HCT116 (cell line): ENCODE measurements at regions not wholly inside any gene's neighbourhood (a gene's known extent, or its start where the extent isn't known, plus 50 kb on each side); places are given as distances from the start of the nearest gene placed in this dataset.

ENCODE experiments used
- ATAC-seq: fragments of 200-7000 bp; cut with Tn5 transposase; 2 replicates; pipeline ENCODE4 v1.9.1; 2020; ENCODE audit warnings: mild to moderate bottlenecking, moderate library complexity
- BruUV-seq: library from RNA; stranded (reverse); fragments of 400-500 nt; replicated peaks from 2 replicates; lab custom pipeline; 2021; lab: Mats Ljungman, UMichigan
- CTCF ChIA-PET: fragments of 300-600 bp; sonication (Branson Sonifier 250); formaldehyde crosslinking; loops from one replicate; lab custom pipeline; 2021; ENCODE audit warnings: antibody characterized with exemption; lab: Charles Lee
- POLR2A ChIA-PET: fragments of 300-600, 350-600 bp; sonication (Branson Sonifier 250); formaldehyde crosslinking; loops from one replicate; lab custom pipeline; 2021; ENCODE audit warnings: antibody characterized with exemption; lab: Charles Lee
- RAD21 ChIA-PET, 2 experiments: fragments of 300-600 bp; sonication (Branson Sonifier 250); formaldehyde crosslinking; loops; one replicate each; lab custom pipeline; 2023; ENCODE audit warnings: low total read pairs in 2 of 2; ENCODE audit not compliant: uncharacterized antibody in 2 of 2, unreplicated experiment in 2 of 2, low non-redundant PET in 1 of 2; lab: Charles Lee
- DNase-seq: peaks from one replicate; pipeline ENCODE4 v3.0.0-alpha.2; 2010; ENCODE audit warnings: low read depth, low spot score
- H2AFZ ChIP-seq: fragments of 200-600 bp; shearing (Covaris generic), sonication (generic); 2 replicates; pipeline ENCODE4 v1.6.1; 2017; ENCODE audit warnings: low read depth, mixed run types, mixed read lengths, antibody characterized with exemption, low read length; ENCODE audit not compliant: poor library complexity, severe bottlenecking
- H3K27ac ChIP-seq: 2 replicates; pipeline ENCODE4 v1.5.1; 2012; ENCODE audit warnings: low read depth, low read length
- H3K27me3 ChIP-seq: fragments of 200-600 bp; sonication (generic); 2 replicates; pipeline ENCODE4 v1.6.1; 2016; ENCODE audit warnings: mixed run types, low read length, mixed read lengths; ENCODE audit not compliant: insufficient read depth
- H3K36me3 ChIP-seq, 2 experiments: fragments of 200-500 bp in 1 of 2; fragments of 200-600 bp in 1 of 2; sonication (Bioruptor generic) in 1 of 2; sonication (generic) in 1 of 2; 2 replicates each; pipeline versions ENCODE4 v1.5.1 to v1.6.1; 2014 to 2016; ENCODE audit warnings: low read length in 2 of 2, inconsistent platforms in 1 of 2, mixed read lengths in 1 of 2, mixed run types in 1 of 2; ENCODE audit not compliant: insufficient read depth in 2 of 2, control insufficient read depth in 1 of 2
- H3K4me1 ChIP-seq, 2 experiments: fragments of 200-600 bp in 1 of 2; sonication (generic) in 1 of 2; 2 replicates each; pipeline versions ENCODE4 v1.5.1 to v1.6.1; 2012 to 2017; ENCODE audit warnings: low read length in 2 of 2, inconsistent platforms in 1 of 2, mild to moderate bottlenecking in 1 of 2, mixed read lengths in 1 of 2, mixed run types in 1 of 2, moderate library complexity in 1 of 2; ENCODE audit not compliant: insufficient read depth in 2 of 2, control insufficient read depth in 1 of 2
- H3K4me2 ChIP-seq: fragments of 200-600 bp; sonication (generic); 2 replicates; pipeline ENCODE4 v1.6.1; 2017; ENCODE audit warnings: mixed run types, low read length, mixed read lengths
- H3K4me3 ChIP-seq, 2 experiments: fragments of 200-600 bp in 1 of 2; sonication (generic) in 1 of 2; replicated peaks in 1 of 2; 2 replicates each; pipeline ENCODE4 v1.5.1; 2011 to 2016; ENCODE audit warnings: low read length in 2 of 2, control low read depth in 1 of 2, low read depth in 1 of 2, mild to moderate bottlenecking in 1 of 2, mixed read lengths in 1 of 2, mixed run types in 1 of 2
- H3K79me2 ChIP-seq: fragments of 200-600 bp; sonication (generic); 2 replicates; pipeline ENCODE4 v1.6.1; 2017; ENCODE audit warnings: mild to moderate bottlenecking, mixed run types, low read length, moderate library complexity, mixed read lengths; ENCODE audit not compliant: insufficient read depth
- H3K9ac ChIP-seq: fragments of 200-600 bp; sonication (generic); 2 replicates; pipeline ENCODE4 v1.6.1; 2016; ENCODE audit warnings: low read length, mixed read lengths
- H3K9me2 ChIP-seq: fragments of 200-600 bp; sonication (generic), shearing (Covaris generic); 2 replicates; pipeline ENCODE4 v1.6.1; 2017; ENCODE audit warnings: mixed run types, mild to moderate bottlenecking, moderate library complexity; ENCODE audit not compliant: insufficient read depth
- H3K9me3 ChIP-seq, 2 experiments: fragments of 200-500 bp in 1 of 2; fragments of 200-600 bp in 1 of 2; sonication (Bioruptor generic) in 1 of 2; sonication (generic) in 1 of 2; 2 replicates each; pipeline ENCODE4 v1.6.1; 2014 to 2017; ENCODE audit warnings: low read length in 2 of 2, mixed read lengths in 2 of 2, inconsistent platforms in 1 of 2, low read depth in 1 of 2, mild to moderate bottlenecking in 1 of 2, mixed run types in 1 of 2, moderate library complexity in 1 of 2; ENCODE audit not compliant: control insufficient read depth in 1 of 2, insufficient read depth in 1 of 2
- H4K20me1 ChIP-seq: fragments of 200-600 bp; sonication (generic), shearing (Covaris generic); 2 replicates; pipeline ENCODE4 v1.6.1; 2017; ENCODE audit warnings: mixed run types, mild to moderate bottlenecking, moderate library complexity; ENCODE audit not compliant: insufficient read depth
- CEBPB ChIP-seq: IDR thresholded peaks from 2 replicates; pipeline ENCODE4 v1.6.1; 2012; ENCODE audit warnings: low read depth
- CTCF ChIP-seq, 3 experiments: fragments of 200-600 bp in 1 of 3; sonication (generic) in 1 of 3; IDR thresholded peaks in 2 of 3; conservative IDR thresholded peaks in 1 of 3; 2 replicates each; pipeline ENCODE4 v1.5.1; 2012 to 2017; ENCODE audit warnings: low read depth in 2 of 3, low read length in 2 of 3, antibody characterized with exemption in 1 of 3, borderline replicate concordance in 1 of 3, control low read depth in 1 of 3, mild to moderate bottlenecking in 1 of 3, mixed read lengths in 1 of 3, mixed run types in 1 of 3, moderate library complexity in 1 of 3; ENCODE audit not compliant: insufficient read depth in 1 of 3
- EGR1 ChIP-seq: IDR thresholded peaks from 2 replicates; pipeline ENCODE4 v1.6.1; 2012; ENCODE audit warnings: low read depth
- EZH2 ChIP-seq: fragments of 200-600 bp; sonication (generic); IDR thresholded peaks from 2 replicates; pipeline ENCODE4 v1.6.1; 2017; ENCODE audit warnings: antibody characterized with exemption, mixed run types
- JUND ChIP-seq: IDR thresholded peaks from 2 replicates; pipeline ENCODE4 v1.6.1; 2012
- POLR2A ChIP-seq: IDR thresholded peaks from 2 replicates; pipeline ENCODE4 v1.7.0; 2011; ENCODE audit warnings: borderline replicate concordance; ENCODE audit not compliant: insufficient read depth, insufficient read length; ENCODE audit errors: extremely low read depth
- POLR2AphosphoS5 ChIP-seq: IDR thresholded peaks from 2 replicates; pipeline ENCODE4 v1.6.1; 2011; ENCODE audit warnings: mild to moderate bottlenecking, low read depth, low read length, moderate library complexity
- SP1 ChIP-seq: IDR thresholded peaks from 2 replicates; pipeline ENCODE4 v1.6.1; 2012; ENCODE audit warnings: low read depth
- intact Hi-C: fragments of 100-400 bp; cut with micrococcal nuclease; formaldehyde crosslinking; loops from 2 replicates; pipeline ENCODE4 v1.10.0; 2022
- TF ChIP-seq, protein P1 (sequence below): IDR thresholded peaks from 2 replicates; pipeline ENCODE4 v1.6.1; 2012; ENCODE audit warnings: low read depth

DNA sequence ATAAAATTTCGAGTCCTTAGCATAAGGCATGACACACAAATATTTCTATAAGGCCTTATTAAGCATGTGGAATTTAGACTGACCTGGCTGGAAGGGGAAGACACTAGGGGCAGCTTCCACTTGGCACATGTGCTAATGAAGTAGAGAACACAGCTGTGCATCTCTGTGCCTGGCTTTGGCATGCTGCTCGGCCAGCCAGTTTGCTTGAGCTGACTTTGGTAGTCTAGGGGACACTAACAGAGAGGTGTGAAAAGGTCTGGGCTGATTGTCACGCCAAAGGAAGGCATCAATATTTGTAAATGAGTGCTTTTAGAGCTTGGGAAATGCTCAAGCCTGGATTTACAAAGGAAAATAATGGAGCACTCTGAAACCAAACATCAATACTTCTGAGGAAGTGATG lies 723.7 kb downstream of the PRELID2 start (continued):
- no peak for TF ChIP-seq EZH2

DNA sequence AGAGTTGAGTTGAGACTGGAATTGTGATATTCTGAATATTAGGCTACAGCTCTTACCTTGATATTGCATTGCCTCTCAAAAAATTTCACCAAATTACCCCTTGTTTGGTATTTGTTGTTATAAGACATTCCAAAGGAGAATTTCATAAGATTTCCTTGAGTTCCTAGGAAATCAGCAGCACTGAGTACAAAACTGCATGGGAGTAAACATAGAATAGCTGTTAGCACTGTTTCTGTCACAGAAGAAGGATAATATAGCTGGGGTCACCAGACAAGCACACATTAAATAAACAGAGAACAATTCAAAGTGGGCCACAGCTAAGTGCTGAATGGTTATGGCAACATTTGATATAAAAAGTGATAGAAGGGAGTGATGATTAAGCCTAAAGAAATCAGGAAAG lies 724.3 kb downstream of the PRELID2 start:
- CTCF ChIA-PET: no interaction called here

More for the DNA sequence above, 724.3 kb downstream of the PRELID2 start:
- Histone ChIP-seq H3K36me3 (no peaks in the 10 kb centered on the region), H3K27ac (no peak overlapping the region), H2AFZ (no peak overlapping the region), H3K79me2 (no peaks in the 10 kb centered on the region), H3K9ac (no peak overlapping the region), H4K20me1 (no peaks in the 10 kb centered on the region; the same call in 1 of the 2 replicates), H3K4me3 (no peak overlapping the region), H3K9me3 (no peaks in the 10 kb centered on the region), H3K4me2 (no peak overlapping the region), H3K9me2 (no peaks in the 10 kb centered on the region), H3K27me3 (peaks cover 40% of the 10 kb centered on the region; the same call in 1 of the 2 replicates), H3K4me1 (no peaks in the 10 kb centered on the region)
- TF ChIP-seq POLR2AphosphoS5 (no peak), JUND (no peak), EZH2 (no peak), EGR1 (no peak), POLR2A (no peak), CTCF (IDR thresholded peaks at IDR 0.05 in 2 of 3, conservative IDR thresholded peaks at IDR 0.05 in 1 of 3; ENCODE audit: borderline replicate concordance in 1 of 3, insufficient read depth in 1 of 3, low read depth in 2 of 3, low read length in 2 of 3) (no peak), CEBPB (no peak), SP1 (no peak)
- TF ChIP-seq, protein P1, sequence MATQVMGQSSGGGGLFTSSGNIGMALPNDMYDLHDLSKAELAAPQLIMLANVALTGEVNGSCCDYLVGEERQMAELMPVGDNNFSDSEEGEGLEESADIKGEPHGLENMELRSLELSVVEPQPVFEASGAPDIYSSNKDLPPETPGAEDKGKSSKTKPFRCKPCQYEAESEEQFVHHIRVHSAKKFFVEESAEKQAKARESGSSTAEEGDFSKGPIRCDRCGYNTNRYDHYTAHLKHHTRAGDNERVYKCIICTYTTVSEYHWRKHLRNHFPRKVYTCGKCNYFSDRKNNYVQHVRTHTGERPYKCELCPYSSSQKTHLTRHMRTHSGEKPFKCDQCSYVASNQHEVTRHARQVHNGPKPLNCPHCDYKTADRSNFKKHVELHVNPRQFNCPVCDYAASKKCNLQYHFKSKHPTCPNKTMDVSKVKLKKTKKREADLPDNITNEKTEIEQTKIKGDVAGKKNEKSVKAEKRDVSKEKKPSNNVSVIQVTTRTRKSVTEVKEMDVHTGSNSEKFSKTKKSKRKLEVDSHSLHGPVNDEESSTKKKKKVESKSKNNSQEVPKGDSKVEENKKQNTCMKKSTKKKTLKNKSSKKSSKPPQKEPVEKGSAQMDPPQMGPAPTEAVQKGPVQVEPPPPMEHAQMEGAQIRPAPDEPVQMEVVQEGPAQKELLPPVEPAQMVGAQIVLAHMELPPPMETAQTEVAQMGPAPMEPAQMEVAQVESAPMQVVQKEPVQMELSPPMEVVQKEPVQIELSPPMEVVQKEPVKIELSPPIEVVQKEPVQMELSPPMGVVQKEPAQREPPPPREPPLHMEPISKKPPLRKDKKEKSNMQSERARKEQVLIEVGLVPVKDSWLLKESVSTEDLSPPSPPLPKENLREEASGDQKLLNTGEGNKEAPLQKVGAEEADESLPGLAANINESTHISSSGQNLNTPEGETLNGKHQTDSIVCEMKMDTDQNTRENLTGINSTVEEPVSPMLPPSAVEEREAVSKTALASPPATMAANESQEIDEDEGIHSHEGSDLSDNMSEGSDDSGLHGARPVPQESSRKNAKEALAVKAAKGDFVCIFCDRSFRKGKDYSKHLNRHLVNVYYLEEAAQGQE: no peak
- intact Hi-C loops: no loop called here
- ChIA-PET RAD21 (no interaction called here), POLR2A (no interaction called here)
- no TSS peak for BruUV-seq
- no peak for DNase-seq
- ATAC-seq: no peak
